ENCODE measurements at regions not wholly inside any gene's neighbourhood (a gene's known extent, or its start where the extent isn't known, plus 50 kb on each side); places are given as distances from the start of the nearest gene placed in this dataset.

GRCh38 chr10:69692891-69693290, 62.8 kb downstream of the FAM241B start:
- TF ChIP-seq, protein P1, sequence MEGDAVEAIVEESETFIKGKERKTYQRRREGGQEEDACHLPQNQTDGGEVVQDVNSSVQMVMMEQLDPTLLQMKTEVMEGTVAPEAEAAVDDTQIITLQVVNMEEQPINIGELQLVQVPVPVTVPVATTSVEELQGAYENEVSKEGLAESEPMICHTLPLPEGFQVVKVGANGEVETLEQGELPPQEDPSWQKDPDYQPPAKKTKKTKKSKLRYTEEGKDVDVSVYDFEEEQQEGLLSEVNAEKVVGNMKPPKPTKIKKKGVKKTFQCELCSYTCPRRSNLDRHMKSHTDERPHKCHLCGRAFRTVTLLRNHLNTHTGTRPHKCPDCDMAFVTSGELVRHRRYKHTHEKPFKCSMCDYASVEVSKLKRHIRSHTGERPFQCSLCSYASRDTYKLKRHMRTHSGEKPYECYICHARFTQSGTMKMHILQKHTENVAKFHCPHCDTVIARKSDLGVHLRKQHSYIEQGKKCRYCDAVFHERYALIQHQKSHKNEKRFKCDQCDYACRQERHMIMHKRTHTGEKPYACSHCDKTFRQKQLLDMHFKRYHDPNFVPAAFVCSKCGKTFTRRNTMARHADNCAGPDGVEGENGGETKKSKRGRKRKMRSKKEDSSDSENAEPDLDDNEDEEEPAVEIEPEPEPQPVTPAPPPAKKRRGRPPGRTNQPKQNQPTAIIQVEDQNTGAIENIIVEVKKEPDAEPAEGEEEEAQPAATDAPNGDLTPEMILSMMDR (conservative IDR thresholded peaks at IDR 0.05): no peak
- TF ChIP-seq EZH2 (IDR thresholded peaks at IDR 0.05; ENCODE audit: low read depth): no peak

Measured in PC-9 (cell line).